GM10266 (cell line): ENCODE measurements at regions not wholly inside any gene's neighbourhood (a gene's known extent, or its start where the extent isn't known, plus 50 kb on each side); places are given as distances from the start of the nearest gene placed in this dataset.
"Not testable (repeated sequence)": the region's sequence is repeated elsewhere in the genome, so short reads cannot be mapped to it uniquely, and the experiment has no call there.

Experiments
- DNase-seq: peaks from one replicate; pipeline ENCODE4 v3.0.0; 2012; ENCODE audit errors: extremely low spot score
- TF ChIP-seq, protein P1 (sequence below): IDR thresholded peaks from 2 replicates; pipeline ENCODE4 v1.5.1; 2012; ENCODE audit warnings: mild to moderate bottlenecking, low read depth; ENCODE audit not compliant: control insufficient read depth, insufficient read depth; ENCODE audit errors: missing control alignments

DNA sequence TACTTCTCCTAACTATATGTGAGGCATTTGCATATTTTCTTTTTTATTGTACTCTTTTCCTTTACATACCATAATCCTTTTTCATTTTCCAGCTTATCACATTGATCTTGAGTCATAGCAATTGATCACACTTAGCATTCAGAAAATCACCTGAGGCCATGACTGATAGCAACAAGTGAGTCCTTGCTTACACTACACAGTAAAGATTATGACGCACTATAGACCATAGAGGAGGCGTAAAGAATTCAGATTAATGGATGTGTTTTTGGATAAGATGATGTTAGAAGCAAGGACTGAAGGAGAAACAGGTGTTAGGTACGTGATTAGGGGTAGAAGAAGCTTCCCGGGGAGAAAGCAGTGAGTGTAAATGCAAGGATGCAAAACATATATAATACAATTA is 637.7 kb downstream of the ETNK1 start:
- TF ChIP-seq, protein P1, sequence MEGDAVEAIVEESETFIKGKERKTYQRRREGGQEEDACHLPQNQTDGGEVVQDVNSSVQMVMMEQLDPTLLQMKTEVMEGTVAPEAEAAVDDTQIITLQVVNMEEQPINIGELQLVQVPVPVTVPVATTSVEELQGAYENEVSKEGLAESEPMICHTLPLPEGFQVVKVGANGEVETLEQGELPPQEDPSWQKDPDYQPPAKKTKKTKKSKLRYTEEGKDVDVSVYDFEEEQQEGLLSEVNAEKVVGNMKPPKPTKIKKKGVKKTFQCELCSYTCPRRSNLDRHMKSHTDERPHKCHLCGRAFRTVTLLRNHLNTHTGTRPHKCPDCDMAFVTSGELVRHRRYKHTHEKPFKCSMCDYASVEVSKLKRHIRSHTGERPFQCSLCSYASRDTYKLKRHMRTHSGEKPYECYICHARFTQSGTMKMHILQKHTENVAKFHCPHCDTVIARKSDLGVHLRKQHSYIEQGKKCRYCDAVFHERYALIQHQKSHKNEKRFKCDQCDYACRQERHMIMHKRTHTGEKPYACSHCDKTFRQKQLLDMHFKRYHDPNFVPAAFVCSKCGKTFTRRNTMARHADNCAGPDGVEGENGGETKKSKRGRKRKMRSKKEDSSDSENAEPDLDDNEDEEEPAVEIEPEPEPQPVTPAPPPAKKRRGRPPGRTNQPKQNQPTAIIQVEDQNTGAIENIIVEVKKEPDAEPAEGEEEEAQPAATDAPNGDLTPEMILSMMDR = no peak
- DNase-seq = no peak

GRCh38 chr12:23277831-23278230 is 652.9 kb downstream of the ETNK1 start:
- TF ChIP-seq, protein P1 = no peak
- DNase-seq = no peak

GRCh38 chr12:23281295-23281694 is 656.3 kb downstream of the ETNK1 start:
- TF ChIP-seq, protein P1 = no peak
- no peak for DNase-seq

DNA sequence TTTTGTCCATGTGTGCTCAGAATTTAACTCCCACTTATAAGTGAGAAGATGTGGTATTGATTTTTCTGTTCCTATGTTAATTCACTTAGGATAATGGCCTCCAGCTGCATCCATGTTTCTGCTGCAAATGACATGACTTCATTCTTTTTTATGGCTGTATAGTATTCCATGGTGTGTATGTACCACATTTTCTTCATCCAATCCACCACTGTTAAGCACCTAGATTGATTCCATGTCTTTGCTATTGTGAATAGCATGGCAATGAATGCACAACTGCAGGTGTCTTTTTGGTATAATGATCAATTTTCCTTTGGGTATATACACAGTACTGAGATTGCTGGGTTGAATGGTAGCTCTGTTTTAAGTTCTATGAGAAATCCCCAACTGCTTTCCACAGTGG is 657.7 kb downstream of the ETNK1 start:
- TF ChIP-seq, protein P1 = no peak
- DNase-seq = no peak

GRCh38 chr12:23285764-23286530 is 661.0 kb downstream of the ETNK1 start:
- DNase-seq = not testable (repeated sequence)

- DNase-seq = no peak
- TF ChIP-seq, protein P1 = no peak
These were observed 658.7 kb downstream of the SOX5 start for GRCh38 chr12:23290627-23291330.

DNA sequence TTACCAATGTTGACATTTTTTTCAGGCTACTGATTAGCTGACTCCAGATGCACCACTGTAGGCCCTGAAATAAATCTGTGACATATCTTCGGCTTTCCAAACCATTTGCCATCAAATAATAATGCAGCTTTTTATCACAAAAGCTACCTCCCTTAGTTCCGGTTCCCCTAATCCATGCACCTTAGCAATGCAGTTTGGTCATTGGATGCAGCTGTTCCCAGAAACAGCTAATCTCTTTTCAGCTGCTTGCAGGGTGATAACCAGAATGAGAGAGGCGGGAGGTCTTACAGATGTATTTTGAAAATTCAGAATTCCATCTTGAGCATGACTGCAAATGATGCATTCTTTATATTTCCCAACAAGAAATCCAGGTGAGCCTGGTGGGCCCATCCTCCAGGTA is 646.2 kb downstream of the SOX5 start:
- TF ChIP-seq, protein P1 = no peak
- no peak for DNase-seq
